ENCODE measurements at regions not wholly inside any gene's neighbourhood (a gene's known extent, or its start where the extent isn't known, plus 50 kb on each side); places are given as distances from the start of the nearest gene placed in this dataset.
"Not testable (repeated sequence)": the region's sequence is repeated elsewhere in the genome, so short reads cannot be mapped to it uniquely, and the experiment has no call there.

- no peak for DNase-seq (ENCODE audit: low spot score)
Measured at GRCh38 chr11:109680127-109680526, 258.1 kb downstream of the C11orf87 start.

DNA sequence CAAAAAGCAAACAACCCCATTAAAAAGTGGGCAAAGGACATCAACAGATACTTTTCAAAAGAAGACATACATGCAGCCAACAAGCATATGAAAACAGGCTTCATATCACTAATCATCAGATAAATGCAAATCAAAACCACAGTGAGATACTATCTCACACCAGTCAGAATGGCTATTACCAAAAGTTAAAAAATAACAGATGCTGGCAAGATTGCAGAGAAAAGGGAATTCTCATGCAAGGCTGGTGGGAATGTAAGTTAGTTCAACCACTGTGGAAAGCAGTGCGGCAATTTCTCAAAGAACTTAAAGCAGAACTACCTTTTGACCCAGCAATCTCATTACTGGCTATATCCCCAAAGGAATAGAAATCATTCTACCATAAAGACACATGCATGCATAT is 260.8 kb downstream of the C11orf87 start:
- DNase-seq (ENCODE audit: low spot score) = not testable (repeated sequence)

GRCh38 chr11:109695696-109696095 is 273.7 kb downstream of the C11orf87 start:
- no peak for DNase-seq (ENCODE audit: low spot score)

DNA sequence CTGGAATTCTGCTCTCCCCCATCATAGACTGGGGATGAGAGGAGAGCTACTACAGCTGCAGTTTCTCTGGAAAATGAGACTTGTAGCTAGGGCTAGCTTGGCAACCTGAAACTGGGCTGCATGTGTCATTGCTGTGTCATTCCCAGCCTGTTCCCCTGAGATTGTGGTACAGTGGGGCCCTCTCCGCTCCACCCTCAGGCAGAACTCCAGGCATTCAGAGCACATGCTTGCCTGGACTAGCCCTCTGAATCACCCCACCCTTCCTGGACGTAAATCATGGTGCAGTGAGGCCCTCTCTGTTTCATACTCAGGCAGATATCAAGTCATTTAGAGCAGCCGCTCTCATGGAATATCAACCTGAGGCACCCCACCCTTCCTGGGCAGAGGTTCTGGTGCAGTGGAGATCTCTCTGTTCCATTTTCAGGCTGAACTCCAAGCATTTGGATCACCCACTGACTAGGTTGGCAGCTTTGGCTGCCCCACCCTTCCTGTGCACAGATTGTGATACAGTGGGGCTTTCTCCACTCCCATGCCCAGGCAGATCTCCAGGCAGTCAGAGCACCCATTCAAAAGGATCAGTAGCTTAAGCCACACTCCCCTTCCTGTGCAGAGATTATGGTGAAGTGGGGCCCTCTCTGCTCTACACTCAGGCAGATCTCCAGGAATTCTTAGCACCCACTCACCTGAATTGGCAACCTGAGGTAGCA is 274.4 kb downstream of the C11orf87 start:
- DNase-seq (ENCODE audit: low spot score) = no peak

GRCh38 chr11:109697140-109697843 is 275.3 kb downstream of the C11orf87 start:
- DNase-seq (ENCODE audit: low spot score) = peak; percentile 52

DNA sequence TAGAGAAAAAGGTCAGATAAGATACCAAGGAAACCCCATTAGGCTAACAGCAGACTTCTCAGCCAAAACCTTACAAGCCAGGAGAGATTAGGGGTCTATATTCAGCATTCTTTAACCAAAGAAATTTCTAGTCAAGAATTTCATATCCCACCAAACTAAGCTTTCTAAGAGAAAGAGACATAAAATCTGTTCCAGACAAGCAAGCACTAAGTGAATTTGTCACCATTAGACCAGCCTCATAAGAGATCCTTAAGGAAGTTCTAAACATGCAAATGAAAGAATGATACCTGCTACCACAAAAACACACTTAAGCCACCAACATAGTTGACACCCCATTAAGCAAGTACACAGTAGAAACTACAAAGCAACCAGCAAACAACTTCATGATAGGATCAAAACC is 276.2 kb downstream of the C11orf87 start:
- DNase-seq (ENCODE audit: low spot score) = no peak

DNA sequence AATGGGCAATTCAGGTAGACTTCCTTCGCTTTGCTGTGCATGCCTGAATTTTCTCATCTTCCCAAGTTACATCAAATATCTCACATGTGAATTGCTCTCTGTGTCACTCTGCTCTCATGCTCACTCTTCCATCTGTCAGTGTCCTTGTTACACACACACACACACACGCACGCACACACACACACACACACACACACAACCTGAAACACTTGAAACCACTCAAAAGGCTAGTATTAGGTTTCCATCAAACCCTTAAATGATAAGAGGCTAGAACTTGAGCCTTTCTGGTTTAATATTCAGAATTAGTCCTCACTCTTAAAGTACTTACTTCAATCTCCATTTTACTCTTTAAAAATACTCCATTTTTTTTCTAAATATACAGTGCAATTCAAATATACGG is 282.4 kb downstream of the C11orf87 start:
- DNase-seq (ENCODE audit: low spot score) = no peak

DNA sequence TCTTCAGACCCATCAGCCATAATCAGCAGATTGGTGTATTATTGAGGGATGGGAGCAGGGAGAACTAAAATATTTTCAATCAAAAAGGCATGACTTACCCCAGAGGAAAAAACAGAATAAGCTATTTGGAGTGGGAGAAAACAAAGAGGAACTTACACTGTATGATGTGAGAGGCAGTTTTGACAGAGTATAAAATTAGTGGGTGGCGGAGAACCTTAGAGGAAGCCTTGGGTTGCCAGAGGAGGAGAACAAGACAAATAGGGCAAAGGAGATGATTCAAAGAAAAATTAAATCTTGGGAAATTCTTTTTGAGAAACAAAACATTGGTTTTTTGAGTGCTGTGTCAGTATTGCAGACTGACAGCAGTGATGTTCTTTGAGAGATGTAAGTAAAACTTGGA is 285.0 kb downstream of the C11orf87 start:
- no peak for DNase-seq (ENCODE audit: low spot score)

DNA sequence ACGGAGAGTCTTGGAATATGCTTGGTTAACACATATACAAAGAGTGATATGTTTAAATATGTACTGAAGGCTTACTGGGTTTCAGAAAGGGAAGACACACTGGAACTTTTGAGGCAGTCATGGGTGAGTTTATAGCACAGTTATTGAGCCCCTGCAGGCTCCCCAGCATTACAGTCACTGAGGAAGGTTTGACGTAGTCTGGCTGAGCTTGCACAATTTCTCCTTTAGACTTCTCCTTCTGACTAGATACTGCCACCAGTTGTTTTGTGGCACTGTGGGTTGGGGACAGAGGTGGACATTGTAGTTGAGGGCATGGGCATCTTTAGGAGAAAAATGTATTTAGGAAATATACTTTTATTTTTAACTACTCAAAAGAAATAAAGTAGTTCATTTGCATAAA is 285.4 kb downstream of the C11orf87 start:
- no peak for DNase-seq (ENCODE audit: low spot score)

DNA sequence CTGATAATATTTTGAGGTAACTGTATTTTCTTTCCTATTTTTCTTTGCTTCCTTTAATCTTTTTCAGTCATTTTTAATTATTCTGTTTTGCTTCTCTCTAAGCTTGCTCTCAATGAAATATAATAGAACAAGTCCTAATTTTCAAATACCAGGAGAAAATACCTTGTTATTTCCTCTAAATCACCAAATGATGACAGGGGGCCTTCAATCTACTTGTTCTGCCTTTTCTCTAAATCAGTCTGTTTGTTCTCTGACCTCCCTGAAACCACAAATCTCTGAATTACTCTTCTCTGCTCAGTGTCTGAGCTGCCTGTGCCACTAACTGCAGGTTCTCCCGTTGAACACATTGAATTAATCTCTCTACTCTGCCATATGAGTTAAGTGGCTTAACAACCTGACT is 286.2 kb downstream of the C11orf87 start:
- DNase-seq (ENCODE audit: low spot score) = no peak

GRCh38 chr11:109714444-109714843 is 292.5 kb downstream of the C11orf87 start:
- not testable (repeated sequence) for DNase-seq (ENCODE audit: low spot score)

DNA sequence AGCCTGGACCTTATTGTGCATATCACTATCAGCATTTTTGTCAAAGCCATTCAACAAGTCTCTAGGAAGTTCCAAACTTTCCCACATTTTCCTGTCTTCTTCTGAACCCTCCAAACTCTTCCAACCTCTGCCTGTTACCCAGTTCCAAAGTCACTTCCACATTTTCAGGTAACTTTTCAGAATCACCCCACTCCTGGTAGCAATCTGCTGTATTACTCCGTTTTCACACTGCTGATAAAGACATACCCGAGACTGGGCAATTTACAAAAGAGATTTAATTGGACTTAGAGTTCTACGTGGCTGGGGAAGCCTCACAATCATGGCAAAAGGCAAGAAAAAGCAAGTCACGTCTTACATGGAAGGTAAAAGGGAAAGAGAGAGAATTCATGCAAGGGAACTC is 293.4 kb downstream of the C11orf87 start:
- DNase-seq (ENCODE audit: low spot score) = not testable (repeated sequence)

DNA sequence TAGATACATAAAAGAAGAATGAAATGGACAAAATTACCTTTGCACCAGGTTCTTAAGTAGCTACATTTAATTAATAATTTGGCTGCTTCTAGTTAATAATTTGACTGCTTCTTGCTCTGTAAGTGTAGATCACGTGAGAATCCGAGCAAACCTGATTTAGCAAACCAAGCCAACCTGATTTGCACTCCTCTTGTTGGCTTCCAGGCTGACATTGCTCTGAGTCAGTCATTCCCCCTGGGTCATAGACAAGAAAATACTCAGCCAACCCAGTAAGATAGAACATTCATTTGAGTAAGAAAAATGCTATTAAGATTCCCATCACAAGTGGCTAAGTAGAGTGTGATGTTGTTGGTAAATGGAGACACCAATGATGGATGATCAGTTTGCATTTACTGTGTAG is 304.1 kb downstream of the C11orf87 start:
- DNase-seq (ENCODE audit: low spot score) = no peak

DNA sequence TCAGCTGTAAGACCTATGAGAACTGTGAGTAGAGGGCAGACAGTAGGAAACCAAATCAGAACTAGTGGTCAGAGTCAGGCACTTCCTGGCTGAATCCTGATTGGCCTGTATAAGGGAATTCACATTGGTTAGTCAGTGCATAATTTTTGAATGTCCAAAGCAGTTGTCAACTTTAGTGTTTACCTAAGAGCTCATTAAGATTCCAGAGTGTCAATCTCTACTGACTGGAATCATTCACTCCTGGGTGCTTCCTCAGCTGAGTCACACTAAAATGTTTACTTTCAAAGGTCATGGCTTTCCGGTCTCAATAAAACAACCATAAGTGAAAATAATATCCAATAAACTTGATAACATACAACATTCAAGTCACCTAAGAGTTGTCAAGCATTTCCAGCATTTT is 306.1 kb downstream of the C11orf87 start:
- DNase-seq (ENCODE audit: low spot score) = no peak

GRCh38 chr11:109729761-109730160 is 307.8 kb downstream of the C11orf87 start:
- DNase-seq (ENCODE audit: low spot score) = no peak

- no peak for DNase-seq (ENCODE audit: low spot score)
Measured at GRCh38 chr11:109730669-109731068, 308.7 kb downstream of the C11orf87 start.

DNA sequence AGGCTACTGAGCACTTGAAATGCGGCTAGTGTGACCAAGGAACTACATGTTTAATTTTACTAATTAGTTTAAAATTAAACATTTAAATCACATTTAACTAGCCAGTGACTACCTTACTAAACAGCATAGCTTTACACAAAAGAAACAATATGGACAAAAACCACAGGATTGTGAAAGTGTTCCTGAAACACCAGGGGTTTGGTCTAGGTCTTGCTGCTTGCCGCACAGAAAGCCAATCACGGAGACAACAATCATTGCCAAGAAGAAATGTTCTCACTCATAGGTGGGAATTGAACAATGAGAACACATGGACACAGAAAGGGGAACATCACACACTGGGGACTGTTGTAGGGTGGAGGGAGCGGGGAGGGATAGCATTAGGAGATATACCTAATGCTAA is 309.5 kb downstream of the C11orf87 start:
- no peak for DNase-seq (ENCODE audit: low spot score)

DNA sequence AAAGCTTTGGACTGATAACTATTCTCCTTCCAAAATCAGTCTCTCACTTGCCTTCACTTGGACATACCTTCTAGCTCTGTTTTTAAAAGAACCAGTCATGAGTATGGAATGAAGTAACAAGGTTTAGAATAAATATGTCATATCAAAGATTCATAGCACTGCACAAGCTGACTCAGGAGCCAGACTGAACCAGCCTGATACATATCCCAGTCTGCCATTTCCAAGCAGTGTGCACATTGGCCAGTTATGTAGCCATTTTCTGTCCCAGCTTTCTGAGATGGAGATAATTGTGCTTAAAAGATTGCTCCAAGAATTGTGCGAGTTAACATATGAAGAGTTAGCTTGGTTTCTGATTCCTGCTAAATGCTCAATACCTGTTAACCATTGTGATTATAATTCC is 311.3 kb downstream of the C11orf87 start:
- DNase-seq (ENCODE audit: low spot score) = no peak

GRCh38 chr11:109734566-109734965 is 312.6 kb downstream of the C11orf87 start:
- DNase-seq (ENCODE audit: low spot score) = no peak

DNA sequence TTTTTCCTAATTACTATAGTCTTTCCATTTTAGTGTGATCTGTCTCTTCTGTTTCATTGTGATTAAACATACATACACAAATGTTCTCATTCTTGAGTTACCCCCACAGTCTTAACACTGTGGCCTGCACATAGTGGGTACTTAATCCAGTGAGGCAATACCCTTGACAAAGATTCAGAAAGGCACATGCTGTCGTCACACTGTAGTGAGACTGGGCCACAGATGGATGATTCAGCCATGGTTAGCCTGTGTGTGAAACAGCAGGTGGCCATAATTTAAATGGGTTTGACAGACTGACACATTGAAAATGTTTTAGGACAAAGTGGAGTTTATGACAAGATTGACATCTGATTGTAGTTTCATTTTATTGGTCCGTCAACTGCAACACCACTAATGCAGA is 313.1 kb downstream of the C11orf87 start:
- DNase-seq (ENCODE audit: low spot score) = no peak

DNA sequence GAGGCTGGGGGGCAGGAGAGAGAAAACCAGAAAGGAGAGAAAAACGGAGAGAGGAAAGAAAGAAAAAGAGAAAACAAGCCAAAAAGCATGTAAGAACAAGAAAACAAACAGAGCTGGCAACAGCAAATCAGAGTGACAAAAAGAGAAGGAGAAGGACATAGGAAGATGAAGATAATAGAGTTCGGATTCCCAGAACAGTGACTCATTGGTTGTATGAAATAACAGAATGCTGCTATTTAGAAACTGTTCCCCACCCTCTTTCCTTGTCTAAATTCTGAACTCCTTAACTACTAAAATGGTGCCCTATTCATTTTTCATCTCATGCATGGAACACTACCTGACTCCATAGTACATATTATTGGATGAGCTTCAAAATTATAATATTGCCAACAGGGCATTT is 317.4 kb downstream of the C11orf87 start:
- no peak for DNase-seq (ENCODE audit: low spot score)

DNA sequence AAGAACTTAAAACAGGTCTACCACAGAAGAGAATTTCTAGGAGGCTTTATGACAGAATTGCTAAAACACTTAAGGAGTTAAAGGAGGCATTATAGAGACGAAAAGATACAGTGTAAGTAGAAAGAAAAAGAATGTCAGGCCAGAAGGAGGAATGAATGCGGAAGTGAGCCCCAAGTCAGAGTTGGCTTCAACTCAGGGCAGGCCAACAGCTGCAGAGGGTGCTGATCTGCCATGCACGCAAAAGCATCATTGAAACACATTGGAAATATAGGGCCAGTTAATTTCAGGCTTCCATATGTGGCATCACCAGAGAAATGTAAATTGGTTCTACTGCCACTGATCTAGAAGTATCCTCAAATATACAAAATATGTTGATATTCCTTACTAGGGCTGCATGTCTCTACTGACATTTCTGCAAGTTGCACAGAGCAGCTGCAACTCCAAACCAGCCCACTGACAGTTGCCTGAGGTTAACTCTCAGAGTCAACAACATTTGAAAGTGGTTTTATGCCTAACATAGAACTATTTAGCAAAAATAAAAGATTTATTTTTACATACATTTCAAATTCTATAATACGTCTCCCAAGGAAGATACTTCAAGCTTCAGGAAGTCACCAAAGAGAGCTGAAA is 324.1 kb downstream of the C11orf87 start:
- no peak for DNase-seq (ENCODE audit: low spot score)

- DNase-seq (ENCODE audit: low spot score) = no peak
Measured at GRCh38 chr11:109747839-109748238, 325.8 kb downstream of the C11orf87 start.
